CD4-positive, alpha-beta T cell treated with Interleukin-6 at 100 ng/mL for 8 hours (primary cell): ENCODE measurements at regions not wholly inside any gene's neighbourhood (a gene's known extent, or its start where the extent isn't known, plus 50 kb on each side); places are given as distances from the start of the nearest gene placed in this dataset.

Experiments
- DNase-seq: peaks from one replicate; pipeline ENCODE4 v3.0.0-alpha.2; 2020; ENCODE audit warnings: mixed read lengths, low spot score

DNA sequence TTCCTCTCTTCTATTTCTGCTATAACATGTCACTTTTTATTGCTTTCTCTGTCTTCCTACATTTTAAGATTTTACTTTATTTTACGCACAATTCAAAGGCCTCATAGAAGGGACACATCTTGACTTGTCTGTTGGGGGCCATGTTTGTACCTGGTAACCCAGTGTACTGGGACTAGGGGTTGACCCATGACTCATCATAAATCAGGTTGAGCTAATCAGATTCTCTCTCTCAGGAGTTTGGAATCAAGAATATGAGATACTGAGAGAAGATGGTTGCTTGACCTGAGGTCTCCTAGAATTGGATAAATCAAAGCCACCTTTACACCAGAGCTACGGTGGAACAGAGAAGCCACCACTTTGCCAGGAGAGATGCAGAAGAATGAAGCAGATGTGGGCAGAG, 153.0 kb downstream of the UXS1 start:
- DNase-seq, result no peak

DNA sequence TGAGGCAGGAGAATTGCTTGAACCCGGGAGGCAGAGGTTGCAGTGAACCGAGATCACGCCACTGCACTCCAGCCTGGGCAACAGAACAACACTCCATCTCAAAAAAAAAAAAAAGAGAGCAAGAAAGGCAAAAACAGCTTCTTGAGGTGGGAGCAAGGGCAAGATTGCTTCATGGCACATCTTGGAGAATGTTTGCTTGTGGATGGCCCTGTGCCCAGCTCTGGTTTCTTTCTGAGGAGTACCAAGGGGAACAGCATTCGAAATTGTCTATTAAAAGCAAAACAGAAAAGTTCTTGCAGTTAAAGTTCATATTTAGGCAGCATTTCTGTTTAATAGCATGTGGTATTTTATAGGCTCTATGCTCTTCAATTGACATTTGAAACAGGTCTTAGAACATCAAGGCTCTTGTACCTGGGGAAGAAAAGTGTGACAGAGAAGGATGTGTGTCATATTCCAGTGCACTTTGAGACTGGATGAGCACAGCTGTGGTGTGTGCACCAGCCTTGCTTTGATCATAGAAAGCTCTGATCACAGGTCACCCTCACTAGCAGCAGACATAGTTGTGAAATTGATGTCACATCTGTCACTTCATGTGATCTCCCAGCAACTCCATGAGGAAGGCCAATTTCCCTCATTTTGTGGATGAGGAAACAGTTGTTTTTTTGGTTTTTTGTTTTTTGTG, 154.3 kb downstream of the UXS1 start:
- DNase-seq, result no peak

DNA sequence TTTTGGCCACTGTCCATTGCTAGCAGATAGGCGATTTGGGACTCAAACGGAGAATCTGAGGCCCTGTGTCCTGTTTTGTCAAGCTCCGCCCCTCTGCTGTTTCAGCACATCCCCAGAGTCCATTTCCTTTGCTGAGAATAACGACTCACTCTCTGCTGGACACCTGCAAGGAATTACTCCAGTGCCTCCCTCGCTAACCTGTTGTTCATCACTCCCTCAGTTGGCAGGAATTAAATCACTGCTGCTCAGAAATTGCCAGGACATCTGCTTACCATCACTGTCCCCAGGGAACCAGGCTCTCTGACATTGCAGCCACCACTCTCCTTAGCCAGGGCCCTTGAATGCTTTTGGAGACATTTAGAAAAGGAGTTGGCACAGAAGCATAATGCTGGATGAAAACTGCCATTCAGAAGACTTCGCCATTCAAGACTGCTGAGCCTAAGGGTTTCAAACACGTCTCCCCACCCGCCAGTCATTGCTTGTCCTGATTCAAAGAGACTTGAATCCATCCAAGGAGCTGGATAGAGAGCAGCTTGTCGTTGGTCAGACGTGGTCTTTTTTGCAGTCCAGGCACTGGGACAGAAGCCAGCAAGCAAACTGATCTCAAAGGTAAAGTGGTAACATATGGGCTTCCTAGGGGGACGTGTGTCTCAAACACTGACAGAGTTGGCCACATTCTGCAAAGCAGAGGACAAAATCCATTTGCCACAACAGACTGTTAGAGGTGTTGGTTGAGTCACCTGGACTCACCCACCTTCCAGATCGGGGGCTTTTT, 155.3 kb downstream of the UXS1 start:
- DNase-seq, result no peak

DNA sequence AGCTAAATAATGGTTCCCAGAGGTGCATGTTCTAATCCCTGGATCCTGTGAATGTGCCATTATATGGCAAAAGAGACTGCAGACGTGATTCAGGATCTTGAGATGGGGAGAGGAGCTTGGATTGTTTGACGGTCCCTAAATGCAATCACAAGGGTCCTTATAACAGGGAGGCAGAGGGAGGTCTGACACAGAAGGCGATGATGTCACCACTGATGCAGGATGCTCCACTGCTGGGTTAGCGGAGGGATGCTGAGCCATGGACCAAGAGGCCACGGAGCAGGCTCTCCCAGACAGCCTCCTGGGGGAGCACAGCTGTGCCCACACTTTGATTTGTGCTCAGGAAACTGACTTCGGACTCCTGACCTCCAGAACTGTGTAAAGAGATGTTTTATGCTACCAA, 156.2 kb downstream of the UXS1 start:
- no peak for DNase-seq

DNA sequence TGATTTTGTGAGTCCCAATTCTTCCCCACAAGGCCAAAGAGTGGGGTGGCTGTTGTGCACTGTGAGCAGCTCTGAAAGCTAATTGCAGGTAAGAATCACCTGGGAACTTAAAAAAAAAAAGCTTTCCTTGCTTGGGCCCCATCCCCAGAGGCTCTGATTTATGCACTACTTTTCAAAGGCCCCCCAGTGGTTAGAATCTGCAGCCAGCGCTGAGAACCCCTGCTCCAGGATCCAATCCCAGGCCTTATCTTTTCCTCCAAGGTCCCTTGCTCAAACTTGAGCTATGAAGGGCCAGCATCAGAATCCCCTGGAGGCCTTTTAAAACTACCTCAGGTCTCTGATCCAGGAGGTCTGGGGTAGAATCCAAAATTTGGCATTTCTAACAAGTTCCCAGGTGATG, 156.8 kb downstream of the UXS1 start:
- DNase-seq, result no peak

DNA sequence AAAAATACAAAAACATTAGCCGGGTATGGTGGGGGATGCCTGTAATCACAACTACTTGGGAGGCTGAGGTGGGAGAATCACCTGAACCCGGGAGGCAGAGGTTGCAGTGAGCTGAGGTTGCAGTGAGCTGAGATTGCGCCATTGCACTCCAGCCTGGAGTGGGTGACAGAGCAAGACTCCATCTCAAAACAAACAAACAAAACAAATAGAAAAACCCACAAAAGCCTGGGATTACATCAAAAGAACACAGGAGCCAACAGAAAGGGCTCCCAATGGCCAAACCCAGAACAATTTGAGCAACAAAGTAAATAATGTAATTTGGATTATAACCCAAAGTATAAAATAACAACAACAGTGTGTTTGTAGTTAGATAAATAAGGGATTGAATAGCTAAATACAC, 159.8 kb downstream of the UXS1 start:
- no peak for DNase-seq

DNA sequence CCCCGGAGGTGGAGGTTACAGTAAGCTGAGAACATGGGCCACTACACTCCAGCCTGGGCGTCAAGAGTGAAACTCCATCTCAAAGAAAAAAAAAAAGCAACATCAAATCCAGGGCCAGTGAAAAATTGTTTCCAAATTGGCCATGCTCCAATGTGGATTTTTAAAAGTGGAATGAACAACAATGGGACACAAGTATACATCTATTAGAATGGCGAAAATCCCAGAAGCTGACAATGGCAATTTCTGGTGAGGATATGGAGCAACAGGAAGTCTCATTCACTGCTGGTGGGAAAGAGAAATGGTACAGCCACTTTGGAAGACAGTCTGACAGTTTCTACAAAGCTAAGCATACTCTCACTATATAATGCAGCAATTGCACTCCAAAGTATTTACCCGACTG, 161.4 kb downstream of the UXS1 start:
- DNase-seq, result no peak

DNA sequence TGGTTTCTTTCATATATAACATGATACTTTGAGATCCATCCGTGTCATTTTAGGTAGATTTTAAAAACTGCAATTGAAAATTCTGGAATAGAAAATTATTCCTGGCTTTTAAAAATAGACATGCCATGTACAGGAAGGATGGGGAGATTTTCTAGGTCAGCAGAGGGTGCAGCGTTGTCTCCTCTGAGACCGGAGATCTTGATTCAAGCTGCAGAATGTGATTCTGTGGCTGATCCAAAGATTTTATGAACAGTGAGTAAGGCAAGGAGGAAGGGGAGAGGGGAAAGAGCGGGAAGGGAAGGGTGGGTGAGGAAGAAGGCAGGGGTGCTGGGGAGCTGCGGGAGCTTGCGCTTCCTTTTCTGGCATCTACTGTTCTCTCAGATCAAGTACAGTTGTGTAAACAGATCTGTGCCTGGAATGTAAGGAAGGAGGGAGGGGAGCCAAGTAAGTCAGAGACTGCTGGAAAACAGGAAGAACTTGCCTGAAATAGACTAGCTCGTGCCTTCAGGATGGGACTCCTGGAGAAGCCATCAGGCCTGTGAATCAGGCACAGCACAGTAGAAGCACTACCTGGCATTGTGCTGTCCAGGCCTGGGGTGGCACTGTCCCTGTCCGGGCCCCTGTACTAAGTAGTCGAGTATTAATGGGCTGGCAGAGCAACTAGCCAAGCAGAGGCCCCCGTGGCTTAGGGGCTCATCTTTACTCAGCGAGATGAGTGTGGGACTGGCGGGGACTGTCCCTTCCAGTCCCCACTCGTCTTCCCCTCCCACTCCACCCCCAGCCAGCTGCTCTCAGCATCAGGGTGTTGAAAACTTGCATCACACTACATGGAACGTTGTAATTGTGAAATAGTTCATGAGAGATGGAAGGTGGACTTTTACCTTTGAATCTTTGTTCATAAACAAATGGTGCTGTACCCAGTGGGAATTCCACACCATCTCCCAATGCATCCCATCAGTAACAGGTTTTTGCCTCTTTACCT, 163.5 kb downstream of the UXS1 start:
- no peak for DNase-seq

DNA sequence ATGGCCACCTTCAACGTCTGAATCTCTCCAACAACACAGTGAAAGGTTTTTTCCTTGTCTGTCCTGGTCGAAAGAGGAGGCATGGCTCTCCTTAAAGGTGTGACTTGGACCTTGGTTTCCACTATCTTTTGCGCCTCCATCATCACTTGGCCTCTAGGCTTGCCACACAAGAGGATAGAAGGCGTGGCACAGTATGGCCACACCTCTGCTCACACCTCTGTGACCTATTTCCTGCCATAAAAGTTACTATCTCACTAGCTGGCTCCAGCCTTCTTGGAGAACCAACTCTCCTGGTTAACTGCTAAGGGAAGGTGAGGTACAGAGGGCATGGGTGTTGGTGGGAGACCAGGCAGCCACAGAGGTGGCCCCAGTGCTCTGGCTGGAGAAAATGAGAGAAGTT, 165.9 kb downstream of the UXS1 start:
- no peak for DNase-seq

DNA sequence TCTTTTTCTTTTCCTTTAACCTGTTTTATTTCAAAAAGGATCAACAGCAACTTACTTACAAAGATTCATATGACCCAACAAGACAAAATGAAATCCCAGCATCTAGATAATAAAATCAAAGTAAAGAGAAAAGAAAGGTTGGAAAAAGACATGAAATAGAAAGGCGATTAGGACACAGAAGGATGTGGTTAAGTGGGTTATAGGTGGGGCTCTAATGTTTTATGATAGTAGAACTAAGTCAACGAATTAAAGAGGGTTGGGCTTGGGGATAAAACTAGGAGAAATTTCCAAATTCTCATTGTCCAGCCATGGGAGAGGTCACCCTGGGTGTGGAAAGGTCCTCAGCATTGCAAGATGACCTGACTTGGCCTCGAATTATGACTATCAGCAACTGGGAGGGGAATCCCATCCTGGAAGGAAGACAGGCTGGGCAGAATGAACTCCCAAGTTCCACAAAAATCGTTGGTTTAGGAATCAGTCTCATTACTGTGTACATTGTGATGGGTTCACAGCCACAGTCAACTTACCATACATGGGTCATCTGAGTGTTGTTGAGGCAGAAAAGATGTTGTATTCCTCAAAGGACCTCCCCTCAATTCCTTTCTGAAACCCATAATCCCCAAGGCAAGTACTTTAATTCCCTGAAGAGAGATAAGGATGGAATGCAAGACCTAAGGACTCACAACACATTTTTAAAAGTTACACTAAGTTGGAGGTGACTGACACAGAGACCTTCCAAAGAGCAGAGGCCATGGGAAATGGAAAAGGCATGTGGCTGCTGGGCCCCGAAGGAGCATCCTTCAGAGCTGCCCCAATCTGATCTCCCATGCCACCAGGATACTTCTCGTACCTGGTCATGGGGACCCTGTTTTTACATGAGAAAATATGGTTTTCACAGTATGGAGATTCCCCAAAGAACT, 167.6 kb downstream of the UXS1 start:
- DNase-seq, result no peak

DNA sequence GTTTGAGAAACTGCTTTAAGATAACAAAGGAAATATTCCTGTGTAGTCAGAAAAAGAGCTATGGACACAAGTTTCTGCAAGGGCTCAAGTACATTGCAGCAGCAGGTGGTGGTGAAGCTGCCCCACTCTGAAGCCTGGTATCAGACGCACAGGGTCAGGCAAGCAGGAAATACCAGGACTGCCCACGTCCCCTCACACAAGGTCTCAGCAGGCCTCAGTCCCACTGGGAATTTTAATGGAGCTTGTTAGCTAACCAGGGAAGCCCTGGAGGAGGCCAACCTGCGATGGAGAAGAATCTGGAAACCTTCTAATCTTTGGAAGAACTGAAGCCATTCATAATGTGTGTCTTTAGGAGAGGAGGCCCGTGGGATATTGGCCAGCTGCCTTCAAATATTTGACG, 168.3 kb downstream of the UXS1 start:
- no peak for DNase-seq

DNA sequence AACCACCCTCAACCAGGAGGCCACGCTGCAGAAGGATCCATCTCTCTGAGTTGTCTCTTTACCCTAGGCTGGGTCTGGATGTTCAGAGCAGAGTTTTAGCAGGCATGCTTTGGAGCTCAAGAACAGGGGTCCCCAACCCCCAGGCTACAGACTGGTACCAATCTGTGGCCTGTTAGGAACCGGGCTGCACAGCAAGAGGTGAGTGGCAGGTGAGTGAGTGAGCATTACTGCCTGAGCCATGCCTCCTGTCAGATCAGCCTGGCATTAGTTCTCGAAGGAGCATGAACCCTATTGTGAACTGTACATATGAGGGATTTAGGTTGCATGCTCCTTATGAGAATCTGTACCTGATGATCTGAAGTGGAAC, 172.5 kb downstream of the UXS1 start:
- no peak for DNase-seq

DNA sequence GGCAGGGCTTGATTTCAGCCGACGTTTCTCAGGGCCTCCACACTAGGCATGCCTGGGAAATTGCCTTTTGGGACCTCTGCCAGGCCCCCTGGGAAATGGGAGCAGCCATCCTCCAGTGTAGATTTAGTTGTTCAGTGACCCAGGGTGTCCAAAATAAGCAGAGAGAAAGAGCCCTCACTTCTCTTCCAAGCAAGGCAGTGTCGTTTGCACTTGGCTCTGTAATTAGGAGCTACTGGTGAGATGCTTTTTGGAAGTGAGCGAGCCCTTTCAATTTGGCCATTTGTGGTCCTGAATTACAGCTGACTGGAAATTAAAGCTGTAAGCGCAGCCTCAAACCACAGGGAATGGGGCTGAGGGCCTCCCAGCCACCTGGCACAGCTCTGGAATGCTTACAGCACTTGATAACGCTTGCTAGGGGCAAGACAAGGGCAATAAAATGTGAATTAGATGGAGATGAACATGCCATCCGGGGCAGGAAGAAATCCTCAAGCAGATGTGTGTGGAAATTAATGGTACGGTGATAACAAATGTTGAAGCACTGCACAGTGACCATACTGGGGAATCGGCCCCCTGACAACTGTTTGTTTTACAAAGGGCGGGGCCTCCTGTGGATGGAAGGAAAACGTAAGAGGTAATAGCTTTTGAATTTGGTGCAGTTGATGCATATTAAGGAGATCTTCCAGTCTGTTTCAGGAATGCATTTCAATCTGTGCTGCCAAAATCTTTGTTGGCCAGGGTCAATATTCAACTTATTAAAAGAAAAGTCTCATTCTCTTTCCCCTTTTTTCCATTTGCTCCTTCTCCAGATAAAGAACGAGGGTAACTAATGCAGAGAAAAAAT, 173.1 kb downstream of the UXS1 start:
- DNase-seq, result no peak

DNA sequence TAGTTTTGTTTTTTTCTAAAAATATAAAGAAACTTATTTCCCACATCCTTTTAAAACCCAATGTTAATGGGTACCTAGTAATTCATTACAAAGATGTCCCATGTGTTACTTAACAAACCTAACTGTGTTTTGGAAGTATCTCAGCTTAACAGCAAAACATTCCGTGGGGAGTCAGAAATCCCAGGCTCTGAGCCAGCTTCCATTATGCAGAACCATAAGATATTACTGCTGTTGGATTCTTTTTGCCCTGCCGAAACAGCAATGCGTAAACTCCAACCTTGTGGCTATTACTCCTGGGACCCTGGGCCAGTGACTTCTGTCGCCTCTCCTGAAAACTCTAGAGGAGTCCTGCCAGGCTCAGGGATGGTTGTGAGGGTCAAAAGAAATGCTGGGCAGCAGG, 174.1 kb downstream of the UXS1 start:
- no peak for DNase-seq

DNA sequence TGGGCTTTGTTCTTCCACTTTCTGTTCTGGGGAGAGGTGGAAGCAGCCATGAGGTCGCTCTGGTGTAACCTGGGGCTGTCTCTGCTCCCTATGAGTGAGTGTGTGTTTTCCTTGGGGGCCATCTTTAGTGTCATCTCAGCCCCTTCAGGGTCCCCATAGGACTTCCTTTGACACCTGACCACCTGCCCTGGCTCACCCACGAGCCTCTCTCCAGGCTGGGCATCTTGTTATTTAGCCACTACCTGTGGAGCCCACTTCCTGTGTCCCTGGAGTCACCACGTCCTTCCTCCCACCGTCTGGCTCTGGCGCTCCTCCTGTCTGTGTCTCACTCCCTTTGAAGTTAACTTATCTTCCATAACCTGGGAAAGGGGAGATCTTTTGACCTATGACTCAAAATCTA, 176.0 kb downstream of the UXS1 start:
- DNase-seq, result no peak

DNA sequence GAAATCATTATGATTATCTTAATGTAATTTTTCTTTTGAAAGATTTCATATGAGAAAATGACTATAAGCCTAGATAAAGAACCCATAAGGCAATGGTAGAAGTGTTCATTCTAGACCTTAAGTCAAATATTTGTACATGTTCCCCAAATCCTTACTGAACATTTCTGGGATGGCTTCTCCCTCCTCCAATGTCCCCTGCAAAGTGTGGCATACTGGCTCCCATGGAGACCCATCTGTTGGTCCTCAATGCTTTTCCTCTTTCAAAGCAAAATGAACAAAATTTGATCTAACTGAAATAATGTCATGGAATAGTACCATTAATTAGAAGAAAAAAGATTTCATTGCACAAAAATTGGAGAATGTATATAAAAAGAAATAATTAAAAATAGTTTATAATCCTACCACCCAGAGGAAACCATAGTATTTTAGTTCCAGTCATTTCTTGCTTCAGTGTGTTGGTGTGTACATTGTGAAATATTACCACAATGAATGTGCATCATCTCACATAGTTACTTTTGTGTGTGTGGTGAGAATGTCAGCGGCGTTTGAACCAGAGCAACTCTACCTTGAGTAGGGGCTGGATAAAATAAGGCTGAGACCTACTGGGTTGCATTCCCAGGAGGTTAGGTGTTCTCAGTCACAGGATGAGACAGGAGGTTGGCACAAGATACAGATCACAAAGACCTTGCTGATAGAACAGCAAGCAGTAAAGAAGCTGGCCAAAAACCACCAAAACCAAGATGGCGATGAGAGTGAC, 181.3 kb downstream of the UXS1 start:
- DNase-seq, result no peak

DNA sequence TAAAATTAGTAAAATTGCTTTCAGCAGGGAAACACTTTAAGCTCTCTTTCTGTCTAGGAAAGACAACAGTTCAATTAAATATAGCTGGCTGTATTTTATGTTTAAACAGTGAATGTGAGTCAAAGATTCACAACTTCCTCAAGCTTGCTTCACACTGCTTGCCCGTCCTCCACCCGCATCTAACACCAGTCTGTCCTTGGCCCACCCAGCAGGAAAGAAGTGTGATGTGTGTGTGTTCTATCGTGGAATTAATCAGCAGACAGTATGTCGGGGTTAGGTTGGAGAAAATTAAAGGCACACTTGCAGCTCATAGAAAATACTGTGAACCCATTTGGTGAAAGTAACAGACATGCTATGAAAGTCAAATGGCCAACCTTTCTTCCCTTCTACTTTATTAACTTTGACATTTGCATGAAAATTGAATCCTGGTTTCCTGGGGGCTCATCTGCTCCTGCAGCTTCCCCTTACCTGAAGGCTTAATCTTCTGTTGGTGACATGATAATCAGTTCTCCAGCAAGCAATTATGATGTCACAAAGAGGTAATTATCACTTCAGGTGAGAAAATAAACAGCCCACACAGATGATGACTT, 182.0 kb downstream of the UXS1 start:
- no peak for DNase-seq

DNA sequence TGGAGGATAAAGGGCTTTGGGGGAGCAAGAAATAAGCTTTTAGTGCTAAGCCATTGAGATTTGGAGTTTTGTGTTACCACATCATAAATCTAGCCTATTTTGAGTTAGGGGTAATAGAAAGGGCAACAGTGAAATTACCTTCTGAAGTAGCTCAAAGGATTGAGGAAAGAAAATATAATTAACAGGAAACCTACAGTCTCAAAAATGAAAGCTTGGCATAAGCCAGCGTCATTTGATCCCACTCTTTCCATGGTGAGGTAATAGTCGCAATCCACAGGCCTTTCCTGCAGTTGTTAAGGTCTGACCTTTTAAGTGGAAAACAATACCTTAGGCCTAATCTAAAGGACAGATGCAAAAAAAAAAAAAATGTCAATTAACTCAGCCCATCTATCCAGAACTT, 182.7 kb downstream of the UXS1 start:
- no peak for DNase-seq

DNA sequence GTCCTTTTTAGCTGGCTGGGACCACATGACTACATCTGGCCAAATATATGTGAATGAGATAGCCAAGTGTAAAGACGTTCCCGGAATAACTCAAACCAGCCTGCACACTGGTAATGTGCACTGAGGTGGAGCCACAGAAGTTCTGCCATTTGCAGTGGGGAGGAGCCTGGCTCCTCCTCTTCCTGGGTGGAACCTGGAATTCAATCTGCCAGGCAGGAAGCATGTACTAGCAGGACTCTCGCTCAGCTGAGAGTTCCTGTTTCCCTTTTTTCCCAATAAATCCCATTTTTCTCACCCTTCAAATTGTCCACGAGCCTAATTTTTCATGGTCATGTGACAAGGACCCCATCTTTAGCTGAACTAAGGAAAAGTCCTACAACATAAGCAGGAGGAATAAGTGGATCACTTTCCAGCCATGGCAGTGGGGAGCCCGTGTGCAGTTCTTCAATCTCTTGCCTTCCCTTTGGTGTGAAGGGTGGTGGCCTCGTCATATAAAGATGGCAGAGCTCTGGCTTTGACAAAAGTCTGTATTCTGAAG, 183.2 kb downstream of the UXS1 start:
- no peak for DNase-seq
